ENCODE measurements at regions not wholly inside any gene's neighbourhood (a gene's known extent, or its start where the extent isn't known, plus 50 kb on each side); places are given as distances from the start of the nearest gene placed in this dataset.

- TF ChIP-seq CTCF (IDR thresholded peaks at IDR 0.05; ENCODE audit: low read depth, low read length): no peak
- no peak for TF ChIP-seq POLR2A (IDR thresholded peaks at IDR 0.05; ENCODE audit: extremely low read depth, insufficient read length)
- no peak for TF ChIP-seq MAX (IDR thresholded peaks at IDR 0.05; ENCODE audit: low read depth, low read length)
- TF ChIP-seq MYC (IDR thresholded peaks at IDR 0.05; ENCODE audit: low read depth, low read length): no peak
These were observed 849.9 kb downstream of the MAT2B start for GRCh38 chr5:164355267-164355830.

Data from NB4 (cell line).